ENCODE measurements at regions not wholly inside any gene's neighbourhood (a gene's known extent, or its start where the extent isn't known, plus 50 kb on each side); places are given as distances from the start of the nearest gene placed in this dataset.

DNA sequence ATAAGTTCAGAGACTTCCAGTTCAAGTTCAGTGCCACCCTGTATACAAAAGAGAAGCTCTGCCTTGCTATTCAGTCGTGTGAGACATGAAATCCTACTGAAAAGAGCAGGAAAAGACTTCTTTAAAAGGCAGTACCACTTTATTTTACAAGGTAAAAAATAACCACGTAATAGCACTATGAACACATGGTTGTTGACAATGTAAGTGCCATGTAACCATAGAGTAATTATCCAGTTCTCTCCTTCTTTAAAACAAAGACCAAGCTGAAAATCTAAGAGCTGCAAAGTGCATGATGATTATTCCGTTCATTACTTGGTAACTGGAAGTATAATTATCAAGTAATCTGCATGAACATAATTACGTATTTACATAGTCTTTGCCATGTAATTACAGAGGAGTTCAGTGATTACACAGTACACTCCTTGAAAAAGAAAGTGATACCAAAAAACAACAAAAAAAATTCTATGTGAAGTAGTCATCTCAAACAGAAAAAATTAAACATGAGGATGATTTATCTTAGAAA is 288.7 kb downstream of the EFNB2 start:
- TF ChIP-seq POLR2A (IDR thresholded peaks at IDR 0.05) (no peak), EP300 (IDR thresholded peaks at IDR 0.05) (no peak)
- TF ChIP-seq, protein P1, sequence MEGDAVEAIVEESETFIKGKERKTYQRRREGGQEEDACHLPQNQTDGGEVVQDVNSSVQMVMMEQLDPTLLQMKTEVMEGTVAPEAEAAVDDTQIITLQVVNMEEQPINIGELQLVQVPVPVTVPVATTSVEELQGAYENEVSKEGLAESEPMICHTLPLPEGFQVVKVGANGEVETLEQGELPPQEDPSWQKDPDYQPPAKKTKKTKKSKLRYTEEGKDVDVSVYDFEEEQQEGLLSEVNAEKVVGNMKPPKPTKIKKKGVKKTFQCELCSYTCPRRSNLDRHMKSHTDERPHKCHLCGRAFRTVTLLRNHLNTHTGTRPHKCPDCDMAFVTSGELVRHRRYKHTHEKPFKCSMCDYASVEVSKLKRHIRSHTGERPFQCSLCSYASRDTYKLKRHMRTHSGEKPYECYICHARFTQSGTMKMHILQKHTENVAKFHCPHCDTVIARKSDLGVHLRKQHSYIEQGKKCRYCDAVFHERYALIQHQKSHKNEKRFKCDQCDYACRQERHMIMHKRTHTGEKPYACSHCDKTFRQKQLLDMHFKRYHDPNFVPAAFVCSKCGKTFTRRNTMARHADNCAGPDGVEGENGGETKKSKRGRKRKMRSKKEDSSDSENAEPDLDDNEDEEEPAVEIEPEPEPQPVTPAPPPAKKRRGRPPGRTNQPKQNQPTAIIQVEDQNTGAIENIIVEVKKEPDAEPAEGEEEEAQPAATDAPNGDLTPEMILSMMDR (IDR thresholded peaks at IDR 0.05): no peak

Measured in gastroesophageal sphincter (tissue), 3 donors.